ENCODE measurements at regions not wholly inside any gene's neighbourhood (a gene's known extent, or its start where the extent isn't known, plus 50 kb on each side); places are given as distances from the start of the nearest gene placed in this dataset.
A peak's percentile ranks its signal among the peaks of the same experiment; 100 is the strongest.
"Not testable (repeated sequence)": the region's sequence is repeated elsewhere in the genome, so short reads cannot be mapped to it uniquely, and the experiment has no call there.

DNA sequence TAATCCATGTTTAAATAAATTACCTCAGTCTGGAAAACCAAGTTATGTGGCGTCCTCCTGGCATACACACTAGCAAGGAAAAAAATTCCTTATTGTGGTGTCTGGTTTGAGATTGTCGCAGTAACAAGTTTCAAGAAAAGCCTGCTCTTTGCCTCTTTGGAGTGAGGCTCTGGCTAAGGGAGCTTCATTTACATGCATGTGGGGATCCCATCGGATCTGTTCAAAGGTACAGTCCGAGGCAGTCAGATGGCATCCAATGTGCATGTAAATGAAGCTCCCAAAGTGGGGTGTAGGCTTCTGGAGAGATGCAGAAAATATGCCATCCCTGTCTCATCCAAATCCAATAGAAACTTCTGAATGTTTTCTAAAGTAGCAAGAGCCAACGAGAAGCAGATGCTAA is 199.5 kb upstream of the FBXL4 start:
- 72% methylated on average over 5 of the region's 5 CpGs for whole genome bisulfite sequencing (ENCODE audit: insufficient coverage, low coverage, low lambda C conversion rate, missing lambda C conversion rate)
- DNase-seq = no peak
- Histone ChIP-seq H3K4me1 (peaks cover 0 to 4% (median 0%) of the 10 kb centered on the region in 4 donors), H3K9me3 (no peaks in the 10 kb centered on the region), H3K27ac (no peak overlapping the region), H3K27me3 (no peaks in the 10 kb centered on the region), H3K4me3 (no peak overlapping the region), H3K36me3 (no peaks in the 10 kb centered on the region)
- no peak for ATAC-seq
- intact Hi-C loops (cut with DNase I) = no loop called here
- TF ChIP-seq CTCF (IDR thresholded peaks at IDR 0.05) (no peak), POLR2A (IDR thresholded peaks at IDR 0.05) (no peak)

DNA sequence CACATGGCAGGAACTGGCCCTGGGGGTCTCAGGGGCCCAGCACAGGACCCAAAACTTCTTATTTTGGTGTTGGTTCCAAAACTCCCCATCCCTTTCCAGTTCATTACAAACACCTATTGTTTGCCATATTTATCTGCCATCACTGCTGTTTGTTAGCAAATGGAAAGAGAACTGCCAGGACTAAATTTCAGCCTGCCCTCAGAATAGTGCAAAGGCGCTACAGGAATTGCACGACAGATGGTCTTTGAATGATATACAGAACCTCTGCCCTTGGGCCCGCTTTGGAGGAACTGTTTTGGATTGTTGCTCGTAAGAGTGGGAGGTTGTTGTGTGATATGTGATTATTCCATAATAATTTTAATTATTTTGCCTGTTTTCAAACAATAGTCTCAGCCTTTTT is 199.0 kb upstream of the FBXL4 start:
- H3K27me3 ChIP-seq = no peaks in the 10 kb centered on the region
- WGBS (ENCODE audit: insufficient coverage, low coverage, low lambda C conversion rate, missing lambda C conversion rate) = 73% methylated on average over 4 of the region's 4 CpGs
- no peak for TF ChIP-seq POLR2A (IDR thresholded peaks at IDR 0.05)
- no peak for TF ChIP-seq CTCF (IDR thresholded peaks at IDR 0.05)
- DNase-seq (no peak), ATAC-seq (no peak)
- no peaks in the 10 kb centered on the region for H3K36me3 ChIP-seq
- H3K4me3 ChIP-seq = no peak overlapping the region
- intact Hi-C loops (cut with DNase I) = no loop called here
- H3K27ac ChIP-seq = no peak overlapping the region
- no peaks in the 10 kb centered on the region for H3K9me3 ChIP-seq
- H3K4me1 ChIP-seq = peaks cover 0 to 4% (median 0%) of the 10 kb centered on the region in 4 donors

GRCh38 chr6:99145738-99146137 is 198.0 kb upstream of the FBXL4 start:
- Histone ChIP-seq H3K27me3 (no peaks in the 10 kb centered on the region), H3K4me3 (no peak overlapping the region), H3K9me3 (no peaks in the 10 kb centered on the region), H3K36me3 (no peaks in the 10 kb centered on the region), H3K27ac (no peak overlapping the region), H3K4me1 (peaks cover 0 to 4% (median 0%) of the 10 kb centered on the region in 4 donors)
- DNase-seq (no peak), ATAC-seq (no peak)
- TF ChIP-seq POLR2A (IDR thresholded peaks at IDR 0.05) (no peak), CTCF (IDR thresholded peaks at IDR 0.05) (no peak)
- intact Hi-C loops (cut with DNase I) = no loop called here
- WGBS (ENCODE audit: insufficient coverage, low coverage, low lambda C conversion rate, missing lambda C conversion rate) = 54% methylated on average over 3 of the region's 3 CpGs

DNA sequence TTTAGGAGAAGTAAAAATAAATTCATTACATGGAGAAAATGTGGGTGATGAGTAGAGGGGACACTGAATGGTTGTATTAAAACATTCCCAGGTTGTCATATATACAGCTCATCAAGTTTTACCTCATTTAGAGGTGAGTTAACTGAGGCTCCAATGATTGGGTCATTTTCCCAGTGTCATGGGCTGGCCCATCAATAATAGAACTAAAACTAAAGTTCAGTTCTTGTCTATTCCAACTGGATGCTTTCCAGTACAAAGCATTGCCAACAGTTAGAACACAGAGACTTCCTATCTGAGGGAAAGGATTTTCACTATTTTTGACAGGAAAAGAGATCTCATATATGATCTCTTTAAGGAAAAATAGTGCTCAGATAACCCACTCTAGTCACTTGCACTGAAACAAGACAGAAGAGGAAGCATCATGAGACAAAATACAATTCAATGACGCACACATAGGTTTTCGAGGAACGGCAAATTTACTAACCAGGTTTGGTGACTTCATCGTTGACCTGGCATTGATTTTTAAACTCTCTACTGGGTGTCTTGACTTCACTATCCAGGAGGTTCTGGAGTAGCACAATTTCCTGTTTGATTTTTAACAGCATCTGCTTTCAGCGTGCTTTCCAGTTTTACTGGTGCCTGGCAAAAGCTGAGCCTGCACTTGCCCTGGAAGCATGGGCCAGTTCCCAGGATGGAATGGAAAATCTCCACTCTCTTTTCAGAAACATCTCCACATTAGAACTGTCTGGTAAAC is 195.5 kb upstream of the FBXL4 start:
- DNase-seq (no peak), ATAC-seq (peak; percentile 82 to 89 (median 84))
- H3K27me3 ChIP-seq = no peaks in the 10 kb centered on the region
- H3K27ac ChIP-seq = no peak overlapping the region
- H3K36me3 ChIP-seq = no peaks in the 10 kb centered on the region
- 15% methylated on average over 5 of the region's 5 CpGs for WGBS (ENCODE audit: insufficient coverage, low coverage, low lambda C conversion rate, missing lambda C conversion rate)
- peaks cover 0 to 4% (median 0%) of the 10 kb centered on the region in 4 donors for H3K4me1 ChIP-seq
- TF ChIP-seq CTCF (IDR thresholded peaks at IDR 0.05) (no peak), POLR2A (IDR thresholded peaks at IDR 0.05) (no peak)
- no peak overlapping the region for H3K4me3 ChIP-seq
- intact Hi-C loops (cut with DNase I) = no loop called here
- no peaks in the 10 kb centered on the region for H3K9me3 ChIP-seq

- ATAC-seq; DNase-seq; H3K4me3 ChIP-seq; H3K36me3 ChIP-seq; H3K4me1 ChIP-seq; H3K9me3 ChIP-seq; H3K27me3 ChIP-seq; intact Hi-C loops (cut with DNase I); H3K27ac ChIP-seq: not testable (repeated sequence)
- WGBS (ENCODE audit: insufficient coverage, low coverage, low lambda C conversion rate, missing lambda C conversion rate) = no CpG with 5 or more reads among the region's 29 CpGs
Observed at GRCh38 chr6:99141906-99142305, 194.2 kb upstream of the FBXL4 start.
